DND-41 (cell line): ENCODE measurements at regions not wholly inside any gene's neighbourhood (a gene's known extent, or its start where the extent isn't known, plus 50 kb on each side); places are given as distances from the start of the nearest gene placed in this dataset.

Experiments used
- ATAC-seq: fragments of 200-7000 bp; cut with Tn5 transposase; 3 replicates; pipeline ENCODE4 v1.9.1; 2021; ENCODE audit warnings: low read depth; ENCODE audit not compliant: insufficient read depth
- DNase-seq: peaks from one replicate; pipeline ENCODE4 v3.0.0-alpha.2; 2020
- H2AFZ ChIP-seq: 2 replicates; pipeline ENCODE4 v1.6.0; 2012; ENCODE audit warnings: low read depth, low read length
- H3K27ac ChIP-seq: 2 replicates; pipeline ENCODE4 v1.5.1; 2012; ENCODE audit warnings: low read length, inconsistent platforms
- H3K27me3 ChIP-seq: fragments of 200-600 bp; sonication (generic); 2 replicates; pipeline ENCODE4 v1.6.0; 2012; ENCODE audit warnings: low read length, mild to moderate bottlenecking, inconsistent platforms; ENCODE audit not compliant: insufficient read depth, poor library complexity
- H3K36me3 ChIP-seq: 2 replicates; pipeline ENCODE4 v1.5.1; 2012; ENCODE audit warnings: low read length, inconsistent platforms; ENCODE audit not compliant: insufficient read depth
- H3K4me1 ChIP-seq: 2 replicates; pipeline ENCODE4 v1.5.1; 2012; ENCODE audit warnings: mild to moderate bottlenecking, low read length; ENCODE audit not compliant: insufficient read depth
- H3K4me2 ChIP-seq: 2 replicates; pipeline ENCODE4 v1.6.0; 2012; ENCODE audit warnings: mild to moderate bottlenecking, moderate library complexity, low read length, inconsistent platforms; ENCODE audit not compliant: insufficient read depth
- H3K4me3 ChIP-seq, 2 experiments: fragments of 200-600 bp in 1 of 2; shearing (Covaris generic) in 1 of 2; 2 replicates each; pipeline ENCODE4 v1.5.1; 2012 to 2016; ENCODE audit warnings: inconsistent platforms in 2 of 2, low read length in 2 of 2, mild to moderate bottlenecking in 2 of 2, low read depth in 1 of 2, moderate library complexity in 1 of 2
- H3K79me2 ChIP-seq: 2 replicates; pipeline ENCODE4 v1.6.0; 2012; ENCODE audit warnings: low read length, inconsistent platforms; ENCODE audit not compliant: insufficient read depth
- H3K9ac ChIP-seq: 2 replicates; pipeline ENCODE4 v1.6.0; 2012; ENCODE audit warnings: low read depth, mild to moderate bottlenecking, inconsistent platforms, low read length, moderate library complexity
- H3K9me3 ChIP-seq: 2 replicates; pipeline ENCODE4 v1.5.1; 2012; ENCODE audit warnings: low read length, moderate library complexity, mild to moderate bottlenecking, inconsistent platforms; ENCODE audit not compliant: insufficient read depth, severe bottlenecking
- H4K20me1 ChIP-seq: 2 replicates; pipeline ENCODE4 v1.6.0; 2012; ENCODE audit warnings: low read length; ENCODE audit not compliant: insufficient read depth
- EZH2 ChIP-seq: IDR thresholded peaks from 3 replicates; pipeline ENCODE4 v1.6.1; 2012; ENCODE audit warnings: borderline replicate concordance, low read depth, mild to moderate bottlenecking, moderate library complexity, low read length, inconsistent platforms; ENCODE audit not compliant: severe bottlenecking
- TF ChIP-seq, protein P1 (sequence below): IDR thresholded peaks from 2 replicates; pipeline ENCODE4 v1.5.1; 2012; ENCODE audit warnings: borderline replicate concordance, low read length, moderate library complexity, mild to moderate bottlenecking; ENCODE audit not compliant: poor library complexity, severe bottlenecking; ENCODE audit errors: extremely low read depth

DNA sequence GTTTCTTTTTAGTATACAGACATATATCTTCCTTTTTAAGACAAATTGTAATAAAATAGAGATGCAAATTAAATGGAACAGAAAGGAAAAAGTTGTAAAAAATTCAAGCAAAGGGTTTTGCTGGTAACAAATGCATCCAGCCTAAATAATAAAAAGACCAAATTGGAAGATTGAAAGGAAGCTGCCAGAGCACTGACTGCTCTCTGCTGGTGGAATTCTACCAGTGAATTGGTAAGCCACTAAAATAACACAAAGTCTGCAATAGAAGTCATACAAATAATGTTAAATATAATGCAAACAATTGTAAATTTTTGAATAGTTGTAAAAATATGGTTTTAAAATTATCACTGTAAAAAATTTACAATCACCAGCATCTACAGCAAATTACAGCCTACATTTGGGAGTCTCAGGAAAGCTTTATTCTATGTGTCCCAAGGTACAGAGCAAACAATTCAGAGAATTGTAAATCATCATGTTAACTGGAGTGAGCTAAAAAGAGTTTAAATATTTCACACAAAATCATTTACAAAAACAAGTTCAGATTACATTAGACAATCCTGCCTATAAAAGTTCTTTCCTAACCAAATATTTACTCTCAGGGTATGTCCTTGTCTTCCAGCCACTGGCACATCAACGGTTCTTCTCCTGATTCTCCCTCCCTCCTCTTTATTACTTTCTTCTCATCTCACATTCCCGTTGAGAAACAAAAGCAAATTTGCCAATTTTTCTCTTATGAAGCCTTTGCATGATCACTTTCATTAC is 1322.5 kb downstream of the PCDH7 start:
- Histone ChIP-seq H3K27ac (no peak overlapping the region), H3K4me2 (no peak overlapping the region), H3K4me1 (no peaks in the 10 kb centered on the region), H3K79me2 (no peaks in the 10 kb centered on the region), H3K4me3 (no peak overlapping the region), H3K9ac (no peak overlapping the region), H3K27me3 (no peaks in the 10 kb centered on the region), H2AFZ (no peak overlapping the region), H3K36me3 (no peaks in the 10 kb centered on the region), H4K20me1 (no peaks in the 10 kb centered on the region), H3K9me3 (no peaks in the 10 kb centered on the region)
- no peak for DNase-seq
- ATAC-seq: no peak
- TF ChIP-seq, protein P1, sequence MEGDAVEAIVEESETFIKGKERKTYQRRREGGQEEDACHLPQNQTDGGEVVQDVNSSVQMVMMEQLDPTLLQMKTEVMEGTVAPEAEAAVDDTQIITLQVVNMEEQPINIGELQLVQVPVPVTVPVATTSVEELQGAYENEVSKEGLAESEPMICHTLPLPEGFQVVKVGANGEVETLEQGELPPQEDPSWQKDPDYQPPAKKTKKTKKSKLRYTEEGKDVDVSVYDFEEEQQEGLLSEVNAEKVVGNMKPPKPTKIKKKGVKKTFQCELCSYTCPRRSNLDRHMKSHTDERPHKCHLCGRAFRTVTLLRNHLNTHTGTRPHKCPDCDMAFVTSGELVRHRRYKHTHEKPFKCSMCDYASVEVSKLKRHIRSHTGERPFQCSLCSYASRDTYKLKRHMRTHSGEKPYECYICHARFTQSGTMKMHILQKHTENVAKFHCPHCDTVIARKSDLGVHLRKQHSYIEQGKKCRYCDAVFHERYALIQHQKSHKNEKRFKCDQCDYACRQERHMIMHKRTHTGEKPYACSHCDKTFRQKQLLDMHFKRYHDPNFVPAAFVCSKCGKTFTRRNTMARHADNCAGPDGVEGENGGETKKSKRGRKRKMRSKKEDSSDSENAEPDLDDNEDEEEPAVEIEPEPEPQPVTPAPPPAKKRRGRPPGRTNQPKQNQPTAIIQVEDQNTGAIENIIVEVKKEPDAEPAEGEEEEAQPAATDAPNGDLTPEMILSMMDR: no peak
- no peak for TF ChIP-seq EZH2

DNA sequence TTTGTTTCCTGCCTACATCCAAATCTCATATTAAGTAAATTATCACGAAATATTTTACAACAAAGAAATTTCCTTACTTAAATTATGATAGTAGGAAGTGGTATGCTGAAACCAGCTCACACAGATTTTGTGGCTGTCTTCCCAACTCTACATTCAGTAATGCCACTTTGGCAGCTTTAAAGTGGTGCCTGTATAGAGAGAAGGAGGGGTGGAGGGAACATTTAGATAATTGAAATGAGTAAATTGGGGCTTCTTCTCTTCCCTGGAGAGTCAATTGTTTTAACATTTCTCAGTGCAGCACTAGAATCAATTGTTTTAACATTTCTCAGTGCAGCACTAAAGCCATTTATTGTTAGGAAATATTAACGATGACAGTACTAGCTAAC is 1323.1 kb downstream of the PCDH7 start:
- H3K4me2 ChIP-seq: no peak overlapping the region
- no peak overlapping the region for H3K9ac ChIP-seq
- no peak for TF ChIP-seq EZH2
- TF ChIP-seq, protein P1: no peak
- DNase-seq (no peak), ATAC-seq (no peak)
- no peak overlapping the region for H3K27ac ChIP-seq
- no peaks in the 10 kb centered on the region for H4K20me1 ChIP-seq
- H2AFZ ChIP-seq: no peak overlapping the region
- no peaks in the 10 kb centered on the region for H3K27me3 ChIP-seq
- no peaks in the 10 kb centered on the region for H3K36me3 ChIP-seq
- H3K4me1 ChIP-seq: no peaks in the 10 kb centered on the region
- H3K9me3 ChIP-seq: no peaks in the 10 kb centered on the region
- H3K4me3 ChIP-seq: no peak overlapping the region
- H3K79me2 ChIP-seq: no peaks in the 10 kb centered on the region

DNA sequence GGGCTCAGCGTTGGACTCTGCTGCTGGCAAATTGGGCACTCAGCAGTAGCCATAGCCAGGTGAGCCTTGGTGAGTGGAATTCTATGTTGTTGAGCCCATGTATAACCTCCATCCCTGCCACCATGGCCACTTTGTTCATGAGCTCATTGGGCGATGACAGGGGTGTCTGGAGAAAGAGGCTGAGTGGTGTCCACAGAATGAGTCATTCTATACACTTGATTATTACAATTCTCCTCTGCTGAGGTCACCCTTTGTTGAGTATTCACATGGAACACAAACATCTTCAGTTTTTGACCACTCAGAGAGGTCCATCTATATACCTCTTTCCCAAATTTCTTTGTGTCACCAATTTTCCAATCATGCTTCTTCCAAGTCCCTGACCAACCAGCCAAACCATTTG is 1341.7 kb downstream of the PCDH7 start:
- Histone ChIP-seq H3K27ac (no peak overlapping the region), H3K9ac (no peak overlapping the region), H4K20me1 (no peaks in the 10 kb centered on the region), H3K79me2 (no peaks in the 10 kb centered on the region), H3K36me3 (no peaks in the 10 kb centered on the region), H3K9me3 (no peaks in the 10 kb centered on the region), H3K27me3 (no peaks in the 10 kb centered on the region), H3K4me3 (no peak overlapping the region), H3K4me2 (no peak overlapping the region), H3K4me1 (no peaks in the 10 kb centered on the region), H2AFZ (no peak overlapping the region)
- no peak for ATAC-seq
- DNase-seq: no peak
- TF ChIP-seq EZH2: no peak
- TF ChIP-seq, protein P1: no peak

DNA sequence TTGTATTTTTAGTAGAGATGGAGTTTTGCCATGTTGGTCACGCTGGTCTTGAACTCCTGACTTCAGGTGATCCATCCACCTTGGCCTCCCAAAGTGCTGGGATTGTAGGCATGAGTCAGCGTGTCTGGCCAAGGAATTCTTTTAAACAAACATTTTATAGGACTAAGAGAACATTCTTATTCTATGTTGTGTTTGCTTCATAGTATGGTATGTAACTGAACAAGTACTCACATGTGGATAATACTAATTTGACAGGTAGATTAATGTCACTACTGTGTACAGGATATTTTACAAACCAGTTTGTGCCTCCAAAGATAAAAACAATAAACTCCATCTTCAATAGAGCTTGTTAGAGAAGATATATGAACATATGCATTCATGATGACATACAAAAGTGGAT is 1353.4 kb downstream of the PCDH7 start:
- no peak overlapping the region for H3K4me2 ChIP-seq
- DNase-seq (no peak), ATAC-seq (no peak)
- no peaks in the 10 kb centered on the region for H3K4me1 ChIP-seq
- no peaks in the 10 kb centered on the region for H3K36me3 ChIP-seq
- no peak overlapping the region for H2AFZ ChIP-seq
- H3K27ac ChIP-seq: no peak overlapping the region
- TF ChIP-seq, protein P1: no peak
- TF ChIP-seq EZH2: no peak
- no peaks in the 10 kb centered on the region for H3K9me3 ChIP-seq
- no peaks in the 10 kb centered on the region for H3K27me3 ChIP-seq
- H3K79me2 ChIP-seq: no peaks in the 10 kb centered on the region
- H3K4me3 ChIP-seq: no peak overlapping the region
- H4K20me1 ChIP-seq: no peaks in the 10 kb centered on the region
- H3K9ac ChIP-seq: no peak overlapping the region
